Gastroesophageal sphincter (tissue), 3 donors: ENCODE measurements at regions not wholly inside any gene's neighbourhood (a gene's known extent, or its start where the extent isn't known, plus 50 kb on each side); places are given as distances from the start of the nearest gene placed in this dataset.

Experiments
- CTCF ChIP-seq, 4 experiments: fragments of 200-600 bp in 2 of 4; fragments of 450-650 bp in 2 of 4; sonication (generic) in 1 of 4; IDR thresholded peaks; one replicate each; pipeline ENCODE4 v1.5.1; 2017 to 2019; ENCODE audit warnings: antibody characterized with exemption in 4 of 4, mild to moderate bottlenecking in 2 of 4, moderate library complexity in 2 of 4
- POLR2A ChIP-seq, 2 donors: fragments of 450-650 bp; IDR thresholded peaks; one replicate each; pipeline ENCODE4 v1.6.1; 2017; ENCODE audit warnings: antibody characterized with exemption in 2 of 2, mild to moderate bottlenecking in 2 of 2, moderate library complexity in 1 of 2

GRCh38 chr10:62506371-62506770, 132.2 kb downstream of the ZNF365 start:
- TF ChIP-seq CTCF (IDR thresholded peaks at IDR 0.05) (no peak), POLR2A (IDR thresholded peaks at IDR 0.05) (no peak)
